Hepatocyte (in vitro differentiated cells): ENCODE measurements at regions not wholly inside any gene's neighbourhood (a gene's known extent, or its start where the extent isn't known, plus 50 kb on each side); places are given as distances from the start of the nearest gene placed in this dataset.

Experiments used
- EZH2 ChIP-seq: fragments of 200-600 bp; sonication (generic); IDR thresholded peaks from 2 replicates; pipeline ENCODE4 v1.6.1; 2016; ENCODE audit warnings: antibody characterized with exemption, mild to moderate bottlenecking, borderline replicate concordance
- EZH2phosphoT487 ChIP-seq: fragments of 200-600 bp; sonication (generic); IDR thresholded peaks from one replicate; pipeline ENCODE4 v1.6.1; 2018; ENCODE audit warnings: antibody characterized with exemption, mild to moderate bottlenecking, low read depth, moderate library complexity; ENCODE audit not compliant: unreplicated experiment, severe bottlenecking
- TF ChIP-seq, protein P1 (sequence below): fragments of 200-600 bp; sonication (generic); IDR thresholded peaks from 2 replicates; pipeline ENCODE4 v1.5.1; 2016; ENCODE audit warnings: antibody characterized with exemption, mild to moderate bottlenecking; ENCODE audit not compliant: poor library complexity

DNA sequence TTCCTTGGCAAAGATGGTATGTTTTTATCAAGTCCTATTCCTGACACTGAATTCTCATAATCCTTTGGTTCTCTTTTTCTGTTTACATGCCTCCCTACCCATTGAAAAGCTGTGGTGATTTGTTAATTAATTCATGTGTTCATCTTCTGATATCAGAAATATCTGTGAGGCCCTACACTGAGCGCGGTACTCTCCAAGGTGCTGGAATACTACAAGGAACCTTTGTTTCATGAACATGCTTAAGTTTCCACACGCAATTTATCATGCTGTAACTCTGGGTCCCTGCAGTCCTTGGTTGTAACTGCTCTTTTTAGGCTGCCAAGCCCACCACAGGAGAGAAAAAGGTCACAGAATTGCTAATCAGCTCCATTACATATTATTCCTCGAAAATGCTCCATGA is 331.8 kb downstream of the FAT3 start:
- TF ChIP-seq EZH2 (no peak), EZH2phosphoT487 (no peak)
- TF ChIP-seq, protein P1, sequence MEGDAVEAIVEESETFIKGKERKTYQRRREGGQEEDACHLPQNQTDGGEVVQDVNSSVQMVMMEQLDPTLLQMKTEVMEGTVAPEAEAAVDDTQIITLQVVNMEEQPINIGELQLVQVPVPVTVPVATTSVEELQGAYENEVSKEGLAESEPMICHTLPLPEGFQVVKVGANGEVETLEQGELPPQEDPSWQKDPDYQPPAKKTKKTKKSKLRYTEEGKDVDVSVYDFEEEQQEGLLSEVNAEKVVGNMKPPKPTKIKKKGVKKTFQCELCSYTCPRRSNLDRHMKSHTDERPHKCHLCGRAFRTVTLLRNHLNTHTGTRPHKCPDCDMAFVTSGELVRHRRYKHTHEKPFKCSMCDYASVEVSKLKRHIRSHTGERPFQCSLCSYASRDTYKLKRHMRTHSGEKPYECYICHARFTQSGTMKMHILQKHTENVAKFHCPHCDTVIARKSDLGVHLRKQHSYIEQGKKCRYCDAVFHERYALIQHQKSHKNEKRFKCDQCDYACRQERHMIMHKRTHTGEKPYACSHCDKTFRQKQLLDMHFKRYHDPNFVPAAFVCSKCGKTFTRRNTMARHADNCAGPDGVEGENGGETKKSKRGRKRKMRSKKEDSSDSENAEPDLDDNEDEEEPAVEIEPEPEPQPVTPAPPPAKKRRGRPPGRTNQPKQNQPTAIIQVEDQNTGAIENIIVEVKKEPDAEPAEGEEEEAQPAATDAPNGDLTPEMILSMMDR, result no peak
